Astrocyte of the spinal cord (primary cell): ENCODE measurements at regions not wholly inside any gene's neighbourhood (a gene's known extent, or its start where the extent isn't known, plus 50 kb on each side); places are given as distances from the start of the nearest gene placed in this dataset.

Experiments used
- DNase-seq: peaks from one replicate; pipeline ENCODE4 v3.0.0; 2011; ENCODE audit warnings: low read depth, low spot score
- H3K4me3 ChIP-seq: 2 replicates; pipeline ENCODE4 v1.5.1; 2011; ENCODE audit warnings: low read depth, mild to moderate bottlenecking, low read length, moderate library complexity
- in situ Hi-C: cut with HindIII; loops from 2 replicates; pipeline ENCODE4 v1.10.0; 2017; ENCODE audit warnings: low sequenced_read_pairs
- TF ChIP-seq, protein P1 (sequence below): IDR thresholded peaks from 2 replicates; pipeline ENCODE4 v1.5.1; 2012; ENCODE audit warnings: low read depth, mild to moderate bottlenecking, low read length, inconsistent platforms

GRCh38 chr4:37157476-37158167 lies 86.9 kb upstream of the NWD2 start:
- no peak for DNase-seq
- TF ChIP-seq, protein P1, sequence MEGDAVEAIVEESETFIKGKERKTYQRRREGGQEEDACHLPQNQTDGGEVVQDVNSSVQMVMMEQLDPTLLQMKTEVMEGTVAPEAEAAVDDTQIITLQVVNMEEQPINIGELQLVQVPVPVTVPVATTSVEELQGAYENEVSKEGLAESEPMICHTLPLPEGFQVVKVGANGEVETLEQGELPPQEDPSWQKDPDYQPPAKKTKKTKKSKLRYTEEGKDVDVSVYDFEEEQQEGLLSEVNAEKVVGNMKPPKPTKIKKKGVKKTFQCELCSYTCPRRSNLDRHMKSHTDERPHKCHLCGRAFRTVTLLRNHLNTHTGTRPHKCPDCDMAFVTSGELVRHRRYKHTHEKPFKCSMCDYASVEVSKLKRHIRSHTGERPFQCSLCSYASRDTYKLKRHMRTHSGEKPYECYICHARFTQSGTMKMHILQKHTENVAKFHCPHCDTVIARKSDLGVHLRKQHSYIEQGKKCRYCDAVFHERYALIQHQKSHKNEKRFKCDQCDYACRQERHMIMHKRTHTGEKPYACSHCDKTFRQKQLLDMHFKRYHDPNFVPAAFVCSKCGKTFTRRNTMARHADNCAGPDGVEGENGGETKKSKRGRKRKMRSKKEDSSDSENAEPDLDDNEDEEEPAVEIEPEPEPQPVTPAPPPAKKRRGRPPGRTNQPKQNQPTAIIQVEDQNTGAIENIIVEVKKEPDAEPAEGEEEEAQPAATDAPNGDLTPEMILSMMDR, result no peak
- H3K4me3 ChIP-seq, result no peak overlapping the region
- in situ Hi-C loops, result no loop called here

DNA sequence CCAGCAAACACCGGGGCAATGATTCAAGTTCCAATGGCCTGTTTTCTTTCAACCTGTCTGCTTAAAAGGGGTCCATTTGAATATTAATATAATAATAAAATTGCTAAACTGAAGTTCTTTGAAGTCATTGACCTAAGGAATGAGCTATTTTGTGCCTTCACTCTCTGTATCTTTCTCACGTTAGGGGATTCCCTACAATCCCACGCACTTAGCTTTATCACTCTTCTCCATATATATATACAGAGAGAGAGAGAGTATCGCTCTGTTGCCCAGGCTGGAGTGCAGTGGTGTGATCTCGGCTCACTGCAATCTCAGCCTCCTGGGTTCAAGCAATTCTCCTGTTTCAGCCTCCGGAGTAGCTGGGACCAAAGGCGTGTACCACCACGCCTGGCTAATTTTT lies 83.9 kb upstream of the NWD2 start:
- DNase-seq, result no peak
- TF ChIP-seq, protein P1, result no peak
- in situ Hi-C loops, result no loop called here
- H3K4me3 ChIP-seq, result no peak overlapping the region

DNA sequence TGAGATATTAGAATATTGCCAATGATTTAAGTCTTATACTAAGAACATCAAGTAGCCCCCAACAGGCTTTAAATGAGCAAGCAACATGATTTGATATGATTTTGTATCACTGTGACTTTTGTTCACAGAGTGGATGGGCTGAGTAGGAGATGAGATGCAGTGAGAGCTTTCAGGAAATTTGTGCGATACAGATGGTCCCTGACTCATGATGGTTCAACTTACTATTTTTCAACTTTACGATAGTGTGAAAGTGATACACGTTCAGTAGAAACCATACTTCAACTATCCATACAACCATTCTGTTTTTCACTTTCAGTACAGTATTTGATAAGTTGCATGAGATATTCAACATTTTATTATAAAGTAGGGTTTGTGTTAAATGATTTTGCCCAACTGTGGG lies 78.7 kb upstream of the NWD2 start:
- no peak for DNase-seq
- in situ Hi-C loops, result no loop called here
- no peak overlapping the region for H3K4me3 ChIP-seq
- TF ChIP-seq, protein P1, result no peak

DNA sequence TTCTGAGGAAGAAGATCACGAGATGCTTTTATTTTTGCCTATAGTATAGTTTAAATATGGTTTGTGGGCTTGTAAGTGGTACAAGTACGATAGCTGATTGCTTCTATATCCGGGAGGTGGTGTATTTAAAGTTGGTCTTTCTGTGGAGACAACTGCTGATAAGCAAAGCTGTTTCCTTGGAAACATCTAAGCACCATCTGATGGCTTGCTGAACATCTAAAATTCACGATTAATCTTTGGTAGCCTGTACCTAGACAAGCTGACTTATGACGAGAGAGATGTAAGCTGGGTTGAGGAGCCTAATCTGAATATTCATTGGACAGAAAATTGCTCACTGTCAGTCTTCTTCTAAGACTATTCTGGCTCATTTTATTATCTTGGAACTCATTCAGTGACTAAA lies 74.6 kb upstream of the NWD2 start:
- TF ChIP-seq, protein P1, result no peak
- H3K4me3 ChIP-seq, result no peak overlapping the region
- no peak for DNase-seq
- in situ Hi-C loops, result no loop called here

DNA sequence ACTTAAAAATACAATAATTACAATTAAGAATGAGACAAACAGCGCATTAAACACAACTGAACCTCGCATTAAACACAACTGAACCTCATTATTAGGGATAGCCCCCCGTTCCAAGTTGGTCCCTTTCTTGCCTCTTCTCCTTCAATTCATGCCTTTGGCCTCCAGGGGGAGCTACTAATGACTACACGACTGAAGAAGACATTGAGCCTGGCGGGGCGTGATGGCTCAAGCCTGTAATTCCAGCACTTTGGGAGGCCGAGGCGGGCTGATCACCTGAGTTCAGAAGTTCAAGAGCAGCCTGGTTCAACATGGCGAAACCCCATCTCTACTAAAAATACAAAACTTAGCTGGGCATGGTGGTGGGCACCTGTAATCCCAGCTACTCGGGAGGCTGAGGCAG lies 56.4 kb upstream of the NWD2 start:
- TF ChIP-seq, protein P1, result no peak
- in situ Hi-C loops, result no loop called here
- H3K4me3 ChIP-seq, result no peak overlapping the region
- no peak for DNase-seq
